Rectal smooth muscle tissue (tissue), 1 donor: ENCODE measurements at regions not wholly inside any gene's neighbourhood (a gene's known extent, or its start where the extent isn't known, plus 50 kb on each side); places are given as distances from the start of the nearest gene placed in this dataset.

Source experiments
- H3K27ac ChIP-seq: one replicate; pipeline ENCODE4 v1.7.0; 2013; ENCODE audit warnings: low read depth, low read length, inconsistent platforms
- H3K27me3 ChIP-seq: one replicate; pipeline ENCODE4 v1.7.0; 2013; ENCODE audit warnings: low read length; ENCODE audit not compliant: control insufficient read depth, insufficient read depth
- H3K36me3 ChIP-seq: one replicate; pipeline ENCODE4 v1.7.0; 2013; ENCODE audit warnings: low read length; ENCODE audit not compliant: control insufficient read depth, insufficient read depth
- H3K4me1 ChIP-seq: one replicate; pipeline ENCODE4 v1.7.0; 2013; ENCODE audit warnings: low read length; ENCODE audit not compliant: control insufficient read depth, insufficient read depth
- H3K4me3 ChIP-seq: one replicate; pipeline ENCODE4 v1.7.0; 2013; ENCODE audit warnings: low read length
- H3K9ac ChIP-seq: one replicate; pipeline ENCODE4 v1.7.0; 2013; ENCODE audit warnings: low read length

- Histone ChIP-seq H3K27ac (no peak overlapping the region), H3K4me3 (no peak overlapping the region), H3K36me3 (no peaks in the 10 kb centered on the region), H3K4me1 (peaks cover 12% of the 10 kb centered on the region), H3K9ac (no peak overlapping the region), H3K27me3 (no peaks in the 10 kb centered on the region)
Observed at GRCh38 chr2:106041150-106041549, 153.0 kb downstream of the UXS1 start.

GRCh38 chr2:106039634-106040315 lies 154.3 kb downstream of the UXS1 start:
- Histone ChIP-seq H3K27me3 (no peaks in the 10 kb centered on the region), H3K36me3 (no peaks in the 10 kb centered on the region), H3K27ac (no peak overlapping the region), H3K4me3 (no peak overlapping the region), H3K4me1 (peaks cover 12% of the 10 kb centered on the region), H3K9ac (no peak overlapping the region)

GRCh38 chr2:106038601-106039375 lies 155.3 kb downstream of the UXS1 start:
- H3K27ac ChIP-seq, result peak overlapping the region; percentile 40

GRCh38 chr2:106037932-106038331 lies 156.2 kb downstream of the UXS1 start:
- no peak overlapping the region for H3K4me3 ChIP-seq
- no peaks in the 10 kb centered on the region for H3K36me3 ChIP-seq
- peaks cover 10% of the 10 kb centered on the region for H3K4me1 ChIP-seq
- H3K27me3 ChIP-seq, result no peaks in the 10 kb centered on the region
- H3K9ac ChIP-seq, result no peak overlapping the region
- H3K27ac ChIP-seq, result no peak overlapping the region

More at GRCh38 chr2:106038601-106039375, 155.3 kb downstream of the UXS1 start:
- Histone ChIP-seq H3K4me3 (no peak overlapping the region), H3K4me1 (peaks cover 10% of the 10 kb centered on the region), H3K9ac (no peak overlapping the region), H3K36me3 (no peaks in the 10 kb centered on the region), H3K27me3 (no peaks in the 10 kb centered on the region)

- Histone ChIP-seq H3K4me1 (peaks cover 10% of the 10 kb centered on the region), H3K9ac (no peak overlapping the region), H3K27me3 (no peaks in the 10 kb centered on the region), H3K4me3 (no peak overlapping the region), H3K27ac (no peak overlapping the region), H3K36me3 (no peaks in the 10 kb centered on the region)
Observed at GRCh38 chr2:106037262-106037661, 156.8 kb downstream of the UXS1 start.

GRCh38 chr2:106034325-106034724 lies 159.8 kb downstream of the UXS1 start:
- Histone ChIP-seq H3K9ac (no peak overlapping the region), H3K27me3 (no peaks in the 10 kb centered on the region), H3K36me3 (no peaks in the 10 kb centered on the region), H3K4me3 (no peak overlapping the region), H3K27ac (no peak overlapping the region), H3K4me1 (peaks cover 25% of the 10 kb centered on the region)

- no peaks in the 10 kb centered on the region for H3K36me3 ChIP-seq
- no peak overlapping the region for H3K4me3 ChIP-seq
- H3K4me1 ChIP-seq, result peaks cover 16% of the 10 kb centered on the region
- H3K27ac ChIP-seq, result no peak overlapping the region
- no peak overlapping the region for H3K9ac ChIP-seq
- no peaks in the 10 kb centered on the region for H3K27me3 ChIP-seq
Observed at GRCh38 chr2:106032676-106033075, 161.4 kb downstream of the UXS1 start.

- H3K9ac ChIP-seq, result no peak overlapping the region
- H3K27me3 ChIP-seq, result no peaks in the 10 kb centered on the region
- peaks cover 16% of the 10 kb centered on the region for H3K4me1 ChIP-seq
- H3K36me3 ChIP-seq, result no peaks in the 10 kb centered on the region
- H3K27ac ChIP-seq, result peak overlapping the region; percentile 90
- peak overlapping the region; percentile 18 for H3K4me3 ChIP-seq
Observed at GRCh38 chr2:106030287-106031268, 163.5 kb downstream of the UXS1 start.

- Histone ChIP-seq H3K27ac (no peak overlapping the region), H3K4me3 (no peak overlapping the region), H3K4me1 (peaks cover 16% of the 10 kb centered on the region)
Observed at GRCh38 chr2:106028192-106028591, 165.9 kb downstream of the UXS1 start.

GRCh38 chr2:106026271-106027190 lies 167.6 kb downstream of the UXS1 start:
- no peak overlapping the region for H3K9ac ChIP-seq
- H3K4me3 ChIP-seq, result no peak overlapping the region
- H3K27me3 ChIP-seq, result no peaks in the 10 kb centered on the region
- H3K36me3 ChIP-seq, result no peaks in the 10 kb centered on the region
- no peak overlapping the region for H3K27ac ChIP-seq
- peaks cover 16% of the 10 kb centered on the region for H3K4me1 ChIP-seq

More at GRCh38 chr2:106028192-106028591, 165.9 kb downstream of the UXS1 start:
- Histone ChIP-seq H3K9ac (no peak overlapping the region), H3K36me3 (no peaks in the 10 kb centered on the region), H3K27me3 (no peaks in the 10 kb centered on the region)

GRCh38 chr2:106025796-106026195 lies 168.3 kb downstream of the UXS1 start:
- Histone ChIP-seq H3K4me1 (peaks cover 16% of the 10 kb centered on the region), H3K27ac (no peak overlapping the region), H3K36me3 (no peaks in the 10 kb centered on the region), H3K27me3 (no peaks in the 10 kb centered on the region), H3K9ac (no peak overlapping the region), H3K4me3 (no peak overlapping the region)
